ENCODE measurements at regions not wholly inside any gene's neighbourhood (a gene's known extent, or its start where the extent isn't known, plus 50 kb on each side); places are given as distances from the start of the nearest gene placed in this dataset.

- no peaks in the 10 kb centered on the region for H3K9me3 ChIP-seq (ENCODE audit: insufficient read depth, low read length)
- no peak overlapping the region for H3K27ac ChIP-seq (ENCODE audit: low read depth, low read length)
- H3K79me2 ChIP-seq (ENCODE audit: insufficient read depth, low read length): no peaks in the 10 kb centered on the region
- H3K4me3 ChIP-seq (ENCODE audit: insufficient read depth, low read length, poor library complexity, severe bottlenecking): no peak overlapping the region
- no peaks in the 10 kb centered on the region for H3F3A ChIP-seq (ENCODE audit: insufficient read depth)
- no peaks in the 10 kb centered on the region for H3K36me3 ChIP-seq (ENCODE audit: low read length)
- H3K9ac ChIP-seq (ENCODE audit: low read length): no peak overlapping the region
- no peaks in the 10 kb centered on the region for H3K27me3 ChIP-seq (ENCODE audit: low read length)
- TF ChIP-seq CTCF (IDR thresholded peaks at IDR 0.05; ENCODE audit: insufficient read depth, low read length, poor library complexity, severe bottlenecking) (no peak), EZH2phosphoT487 (conservative IDR thresholded peaks at IDR 0.05; ENCODE audit: low read length) (no peak)
- no peak overlapping the region for H3K4me2 ChIP-seq (ENCODE audit: low read depth, low read length, poor library complexity, severe bottlenecking)
- no peaks in the 10 kb centered on the region for H3K9me2 ChIP-seq (replicated peaks; ENCODE audit: insufficient read depth, low read length)
- no peaks in the 10 kb centered on the region for H4K20me1 ChIP-seq (ENCODE audit: low read depth, low read length)
- H2AFZ ChIP-seq (ENCODE audit: low read depth, low read length, severe bottlenecking): no peak overlapping the region
Measured at GRCh38 chr7:17709599-17709998, 230.7 kb downstream of the SNX13 start.

GRCh38 chr7:17710312-17710711 lies 230.0 kb downstream of the SNX13 start:
- H3K27ac ChIP-seq (ENCODE audit: low read depth, low read length): no peak overlapping the region
- H3K4me2 ChIP-seq (ENCODE audit: low read depth, low read length, poor library complexity, severe bottlenecking): no peak overlapping the region
- H3K9ac ChIP-seq (ENCODE audit: low read length): no peak overlapping the region
- H3F3A ChIP-seq (ENCODE audit: insufficient read depth): no peaks in the 10 kb centered on the region
- no peaks in the 10 kb centered on the region for H4K20me1 ChIP-seq (ENCODE audit: low read depth, low read length)
- H3K27me3 ChIP-seq (ENCODE audit: low read length): no peaks in the 10 kb centered on the region
- H3K36me3 ChIP-seq (ENCODE audit: low read length): no peaks in the 10 kb centered on the region
- H3K9me3 ChIP-seq (ENCODE audit: insufficient read depth, low read length): no peaks in the 10 kb centered on the region
- TF ChIP-seq EZH2phosphoT487 (conservative IDR thresholded peaks at IDR 0.05; ENCODE audit: low read length) (no peak), CTCF (IDR thresholded peaks at IDR 0.05; ENCODE audit: insufficient read depth, low read length, poor library complexity, severe bottlenecking) (no peak)
- no peaks in the 10 kb centered on the region for H3K9me2 ChIP-seq (replicated peaks; ENCODE audit: insufficient read depth, low read length)
- no peak overlapping the region for H3K4me3 ChIP-seq (ENCODE audit: insufficient read depth, low read length, poor library complexity, severe bottlenecking)
- no peaks in the 10 kb centered on the region for H3K79me2 ChIP-seq (ENCODE audit: insufficient read depth, low read length)
- H2AFZ ChIP-seq (ENCODE audit: low read depth, low read length, severe bottlenecking): no peak overlapping the region

GRCh38 chr7:17713584-17713983 lies 226.7 kb downstream of the SNX13 start:
- Histone ChIP-seq H3K4me2 (ENCODE audit: low read depth, low read length, poor library complexity, severe bottlenecking) (no peak overlapping the region), H3K4me3 (ENCODE audit: insufficient read depth, low read length, poor library complexity, severe bottlenecking) (no peak overlapping the region), H3K79me2 (ENCODE audit: insufficient read depth, low read length) (no peaks in the 10 kb centered on the region), H3K9me2 (replicated peaks; ENCODE audit: insufficient read depth, low read length) (no peaks in the 10 kb centered on the region), H3K9ac (ENCODE audit: low read length) (no peak overlapping the region), H3F3A (ENCODE audit: insufficient read depth) (no peaks in the 10 kb centered on the region), H4K20me1 (ENCODE audit: low read depth, low read length) (no peaks in the 10 kb centered on the region), H3K27ac (ENCODE audit: low read depth, low read length) (no peak overlapping the region), H2AFZ (ENCODE audit: low read depth, low read length, severe bottlenecking) (no peak overlapping the region), H3K36me3 (ENCODE audit: low read length) (no peaks in the 10 kb centered on the region), H3K27me3 (ENCODE audit: low read length) (no peaks in the 10 kb centered on the region), H3K9me3 (ENCODE audit: insufficient read depth, low read length) (no peaks in the 10 kb centered on the region)
- TF ChIP-seq CTCF (IDR thresholded peaks at IDR 0.05; ENCODE audit: insufficient read depth, low read length, poor library complexity, severe bottlenecking) (no peak), EZH2phosphoT487 (conservative IDR thresholded peaks at IDR 0.05; ENCODE audit: low read length) (no peak)
